HG02981 (cell line): ENCODE measurements at regions not wholly inside any gene's neighbourhood (a gene's known extent, or its start where the extent isn't known, plus 50 kb on each side); places are given as distances from the start of the nearest gene placed in this dataset.

Source experiments
- ATAC-seq: cut with Tn5 transposase; IDR thresholded peaks from one replicate; pipeline ENCODE4 v1.9.1; 2021; ENCODE audit warnings: mild to moderate bottlenecking, moderate library complexity; ENCODE audit not compliant: unreplicated experiment

DNA sequence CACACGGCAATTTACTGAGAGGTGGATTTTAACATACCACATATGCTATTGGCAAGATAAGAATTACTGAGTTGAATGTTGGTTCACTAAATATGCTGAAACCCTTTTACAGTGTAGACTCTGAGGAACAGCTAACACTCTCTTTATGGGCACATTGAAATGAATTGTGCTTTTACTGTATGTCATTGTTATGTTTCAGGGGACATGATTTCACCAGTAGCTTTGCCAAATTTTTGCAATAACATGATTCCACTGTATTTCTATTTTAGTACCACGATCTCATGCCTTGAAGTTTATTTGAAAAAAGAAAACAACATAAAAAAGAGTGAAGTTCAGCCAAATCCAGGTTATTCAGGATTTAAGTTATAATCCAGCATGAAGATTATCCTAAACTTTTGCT lies 188.5 kb downstream of the HLX start:
- no peak for ATAC-seq

DNA sequence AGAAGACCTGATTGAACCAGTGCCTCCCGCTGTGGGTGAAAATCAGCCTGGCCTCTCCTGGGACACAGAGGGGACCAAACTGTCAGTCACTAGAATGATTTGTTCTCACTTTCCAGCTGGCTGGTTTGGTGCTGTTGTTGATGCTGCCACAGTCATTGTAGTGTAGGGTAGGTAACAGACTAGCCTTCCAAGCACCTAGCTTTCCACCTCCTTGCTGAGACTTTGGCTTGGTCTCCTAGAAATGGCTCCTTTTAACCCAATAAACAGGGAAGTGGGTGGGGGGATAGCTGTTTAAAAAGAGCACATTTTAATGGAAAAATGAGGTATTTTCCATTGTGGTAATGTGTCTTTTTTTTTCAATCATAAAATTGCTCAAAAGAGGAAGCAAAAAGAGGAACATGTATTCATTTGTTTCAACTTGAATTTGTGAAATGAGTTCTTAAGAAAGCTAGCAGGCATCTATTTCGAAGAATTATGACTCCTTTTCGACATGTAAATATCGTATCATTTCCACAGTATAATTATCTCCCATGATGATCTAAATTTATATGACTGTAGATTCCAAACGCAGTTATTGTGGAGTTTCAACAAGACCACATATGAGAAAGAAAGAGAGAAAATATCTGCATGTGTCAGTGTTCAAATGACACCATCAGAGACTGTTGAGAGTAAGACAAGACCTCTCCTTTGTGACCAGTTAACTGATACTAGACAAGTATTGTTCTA lies 190.1 kb downstream of the HLX start:
- ATAC-seq = peak; percentile 89

DNA sequence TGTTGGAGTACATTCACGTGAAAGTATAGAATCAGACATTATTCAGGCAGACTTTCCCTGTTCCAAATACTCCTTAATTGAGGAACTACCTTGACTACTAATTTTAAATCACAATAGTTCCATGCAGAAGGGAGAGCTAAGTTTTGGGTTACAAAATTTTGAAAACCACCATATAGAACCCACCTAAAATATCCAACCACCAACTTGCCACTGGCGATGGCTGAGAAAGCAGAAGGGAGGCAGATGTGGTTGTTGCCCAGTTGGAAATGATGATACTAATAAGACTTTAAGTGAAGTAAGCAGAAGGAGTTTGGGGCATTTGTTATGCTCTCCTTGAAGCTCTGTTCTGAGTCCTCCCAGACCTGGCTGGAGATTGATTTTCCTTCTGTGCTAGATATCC lies 190.7 kb downstream of the HLX start:
- ATAC-seq = no peak

DNA sequence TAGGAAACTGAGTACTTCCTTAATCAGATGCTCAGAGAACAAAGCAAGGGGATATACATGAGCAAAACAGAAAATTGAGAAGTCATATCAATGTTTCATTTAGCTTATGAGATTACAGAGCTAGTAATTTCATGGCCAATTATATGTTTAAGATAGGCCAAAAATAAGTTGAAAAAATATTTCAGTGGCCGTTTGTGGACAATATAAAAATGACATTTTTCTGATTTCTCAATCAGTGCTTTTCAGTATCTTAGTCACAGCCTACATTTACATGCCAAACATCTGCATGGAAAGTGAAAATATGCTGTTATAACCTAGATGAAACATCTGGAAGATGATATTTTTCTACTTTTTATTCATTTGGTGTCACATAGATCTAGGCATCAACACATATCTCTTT lies 192.5 kb downstream of the HLX start:
- no peak for ATAC-seq

DNA sequence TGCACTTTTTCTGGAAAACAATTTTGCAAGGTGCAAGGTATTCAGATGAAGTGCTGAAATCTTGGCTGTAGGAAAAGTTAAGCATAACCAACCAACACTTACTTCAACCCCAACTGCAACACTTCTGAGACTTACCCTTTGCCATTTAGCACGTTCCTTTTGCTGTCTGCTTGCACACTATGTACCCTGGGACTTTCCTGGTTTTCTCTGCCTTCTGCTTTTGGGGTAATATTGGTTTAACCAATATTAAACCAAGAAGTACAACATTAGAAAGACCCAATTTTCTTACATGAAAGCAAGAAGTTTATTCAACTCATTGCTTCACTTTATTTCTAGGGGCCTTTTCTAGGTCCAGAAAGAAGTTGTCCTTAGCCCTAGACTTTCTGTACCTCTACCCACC lies 193.0 kb downstream of the HLX start:
- no peak for ATAC-seq

DNA sequence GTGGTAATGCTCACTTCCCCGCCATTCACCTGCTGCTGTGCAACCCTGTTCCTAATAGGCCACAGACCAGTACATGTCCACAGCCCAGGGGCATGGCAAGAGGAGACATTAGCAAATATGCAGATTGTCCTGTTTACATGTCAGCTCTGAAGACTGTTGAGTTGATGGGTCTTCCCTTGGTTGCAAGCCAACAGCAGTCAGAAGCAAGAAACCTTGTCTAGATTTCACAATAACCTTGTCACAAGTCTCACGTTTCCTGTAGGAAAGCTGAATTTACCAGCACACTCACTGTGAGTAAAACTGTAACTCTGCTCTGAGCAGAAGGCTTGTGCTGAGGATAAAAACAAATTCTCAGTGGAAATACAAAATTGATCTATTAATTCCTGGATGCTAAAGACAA lies 195.1 kb downstream of the HLX start:
- no peak for ATAC-seq

DNA sequence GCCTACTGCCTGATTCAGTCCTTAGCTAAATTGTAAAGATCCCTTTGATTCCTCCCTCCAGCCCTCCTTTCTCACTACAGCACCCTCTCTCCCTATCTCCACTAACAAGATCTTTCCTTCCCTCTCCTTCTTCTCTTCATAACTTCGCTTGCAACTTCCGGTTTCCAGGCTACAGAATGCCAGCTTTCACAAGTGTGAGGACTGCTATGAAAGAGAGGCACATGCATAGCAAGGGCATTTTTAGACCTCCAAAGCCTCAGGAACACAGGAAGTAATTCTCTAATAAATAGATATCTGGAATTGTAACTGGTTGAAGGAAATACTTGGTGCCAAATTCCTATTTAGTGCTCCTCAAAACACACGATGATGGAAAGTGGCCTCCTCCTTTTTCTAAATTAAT lies 196.7 kb downstream of the HLX start:
- no peak for ATAC-seq

DNA sequence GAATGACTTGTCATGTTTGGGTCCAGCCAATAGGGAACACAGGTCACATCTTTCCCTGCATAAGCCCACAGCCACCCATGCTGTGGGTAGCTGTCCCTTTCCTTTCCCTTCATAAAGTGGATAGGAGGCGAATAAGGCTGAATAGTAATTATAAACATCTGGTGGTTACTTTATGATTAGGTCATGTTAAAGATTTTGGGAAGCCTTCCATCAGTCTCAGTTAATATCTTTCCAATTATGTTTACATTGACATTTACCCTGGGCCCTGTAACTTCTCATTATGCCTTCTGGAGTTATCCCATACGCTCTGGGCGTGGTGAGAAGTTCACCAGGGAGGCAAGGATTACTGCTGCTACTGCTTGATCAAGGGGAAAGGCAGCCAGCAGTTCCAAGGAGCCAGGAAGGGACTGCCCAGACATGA lies 197.2 kb downstream of the HLX start:
- ATAC-seq = no peak

DNA sequence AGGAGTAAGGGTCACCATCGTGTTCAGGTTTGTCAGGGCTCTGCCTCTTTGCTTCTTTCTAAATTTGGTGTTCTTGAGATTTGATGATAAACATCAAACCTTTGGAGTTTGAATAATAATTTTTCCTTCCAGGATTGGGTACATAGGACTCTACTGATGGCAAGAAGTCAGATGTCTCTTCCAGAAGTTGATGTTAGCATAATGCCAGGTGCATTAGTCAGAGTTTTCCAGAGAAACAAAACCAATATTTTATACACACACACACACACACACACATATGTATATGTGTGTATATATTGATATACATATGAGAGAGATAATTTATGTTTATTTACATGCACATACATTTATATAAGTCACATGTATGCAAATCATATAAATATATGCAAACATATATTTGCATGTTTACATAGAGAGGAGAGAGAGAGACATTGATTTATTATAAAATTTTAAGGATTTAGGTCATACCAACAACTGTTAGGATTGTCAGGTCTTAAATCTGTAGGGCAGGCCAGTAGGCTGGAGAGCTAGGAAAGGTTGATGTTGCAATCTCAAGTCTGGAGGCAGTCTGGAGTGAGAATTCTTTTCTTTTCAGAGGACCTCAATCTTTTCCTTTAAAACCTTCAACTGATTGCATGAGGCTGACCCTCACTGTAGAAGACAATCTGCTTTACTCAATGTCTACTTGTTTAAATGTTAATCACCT lies 199.2 kb downstream of the HLX start:
- ATAC-seq = no peak

DNA sequence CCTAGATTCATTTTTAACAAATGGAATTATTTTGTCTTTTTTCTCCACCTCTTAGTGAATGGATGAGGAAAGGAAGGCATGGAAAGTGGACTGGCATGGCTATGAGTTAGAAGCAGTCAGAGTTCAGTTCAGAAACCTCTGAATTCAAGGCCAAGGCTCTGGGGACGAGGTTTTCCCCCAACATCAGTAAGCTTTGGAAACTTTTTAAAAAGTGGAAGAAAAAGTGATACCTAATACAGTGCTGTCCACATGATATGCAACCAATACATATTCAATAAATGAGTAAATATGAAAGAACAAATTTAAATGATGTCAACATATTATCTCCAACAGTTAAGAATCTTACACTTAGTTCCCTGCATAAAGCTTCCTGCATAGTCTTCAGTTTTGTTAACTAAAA lies 204.7 kb downstream of the HLX start:
- ATAC-seq = no peak

DNA sequence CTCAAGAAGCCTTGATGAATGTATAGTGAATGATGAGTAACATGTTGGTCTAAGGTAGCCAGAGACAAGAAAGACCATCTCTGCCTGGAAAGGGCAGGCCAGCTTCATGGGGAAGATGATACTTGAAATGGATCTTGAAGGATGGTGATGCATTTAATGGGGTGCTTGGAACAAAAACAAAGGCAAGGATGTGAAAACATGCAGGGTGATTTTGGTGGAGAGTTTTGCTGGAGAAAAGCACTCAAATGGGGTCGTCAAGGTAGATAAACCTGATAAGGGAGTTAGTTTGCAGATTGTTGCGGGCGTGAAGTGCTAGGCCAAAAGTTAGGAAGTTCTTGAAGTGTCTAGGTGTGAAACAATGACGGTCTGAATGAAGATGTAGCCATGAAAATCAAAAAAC lies 205.4 kb downstream of the HLX start:
- no peak for ATAC-seq

DNA sequence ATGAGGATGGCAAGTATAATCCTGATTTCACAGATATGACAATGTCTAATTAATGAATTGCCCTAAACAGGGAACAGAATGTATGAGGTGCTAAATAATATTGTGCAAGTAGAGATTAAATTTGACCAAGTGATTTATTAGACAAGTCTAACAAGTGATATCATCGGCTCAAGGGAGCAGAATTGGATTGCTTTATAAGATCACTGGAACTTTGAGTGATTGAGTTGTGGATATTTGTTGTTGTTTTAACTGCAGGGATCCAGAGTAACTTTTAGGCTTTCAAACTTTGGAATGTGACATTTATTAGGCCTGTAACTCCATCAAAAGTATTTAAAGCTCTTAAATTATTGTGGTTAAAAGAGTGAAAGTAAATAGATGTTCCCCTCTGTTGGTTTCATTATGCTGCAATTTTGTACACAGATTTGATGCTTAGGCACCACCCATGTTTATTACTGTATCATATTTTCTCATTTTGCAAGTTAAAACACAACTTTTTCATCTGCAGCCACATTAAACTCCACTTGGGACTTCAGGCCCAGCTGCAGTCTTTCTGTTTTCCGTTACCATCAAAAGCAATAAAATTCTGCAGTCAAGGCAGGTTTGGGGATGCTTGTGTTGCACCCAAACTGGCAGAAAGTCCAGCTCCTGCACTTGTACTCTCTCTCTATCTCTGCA lies 206.6 kb downstream of the HLX start:
- no peak for ATAC-seq

DNA sequence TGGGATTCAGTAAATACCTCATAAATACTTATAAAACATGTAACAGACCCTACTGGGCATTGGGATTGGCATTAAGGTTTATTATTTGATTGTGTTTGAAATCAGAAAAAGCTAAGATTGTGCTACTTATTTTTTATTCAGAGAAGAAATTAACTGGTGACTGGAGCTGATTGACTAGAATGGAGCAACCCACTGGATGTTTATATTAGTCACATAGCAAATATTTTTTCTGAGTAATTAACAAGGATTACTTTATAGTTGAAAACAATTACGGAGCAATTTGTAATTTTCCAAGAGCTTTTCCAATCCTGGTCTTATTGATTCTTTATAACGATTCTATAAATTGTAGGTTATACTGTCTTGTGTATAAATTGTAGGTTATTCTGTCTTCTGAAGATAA lies 208.7 kb downstream of the HLX start:
- no peak for ATAC-seq

DNA sequence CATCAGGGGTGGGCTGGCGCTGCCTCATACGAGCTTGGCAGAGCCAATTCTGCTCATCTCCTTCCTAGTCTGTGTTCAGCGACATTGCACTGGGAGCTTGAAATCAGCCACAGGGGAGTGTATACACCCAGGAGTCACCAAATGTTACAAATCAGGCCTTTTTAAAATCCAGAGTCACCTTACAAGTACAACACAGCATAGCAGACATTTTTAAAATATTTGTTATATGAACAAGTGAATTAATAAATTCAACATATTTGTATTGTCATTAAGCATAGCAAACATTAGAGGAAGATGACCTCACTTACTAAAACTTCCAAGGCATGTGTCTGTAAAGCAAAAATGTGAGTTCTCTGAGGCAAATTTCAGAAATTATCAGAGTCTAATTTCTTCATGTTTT lies 210.0 kb downstream of the HLX start:
- no peak for ATAC-seq

DNA sequence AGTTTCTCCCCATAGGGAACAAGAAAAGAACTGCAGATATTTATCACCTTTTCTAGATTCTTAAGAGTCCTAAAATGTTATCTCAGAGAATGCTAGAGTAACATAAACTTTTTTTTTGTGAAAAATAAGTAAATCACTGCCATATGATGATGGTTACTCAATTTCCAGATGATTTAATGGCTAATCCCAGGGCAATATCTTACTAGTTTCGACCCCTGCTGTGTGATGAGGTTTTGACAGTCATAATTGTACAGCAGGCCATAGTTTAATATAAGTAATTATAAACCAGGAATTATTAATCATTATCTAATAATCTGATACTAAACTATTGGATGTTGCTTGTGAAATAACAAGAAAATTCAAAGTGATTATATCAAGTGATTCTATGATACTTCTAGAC lies 210.6 kb downstream of the HLX start:
- ATAC-seq = no peak

DNA sequence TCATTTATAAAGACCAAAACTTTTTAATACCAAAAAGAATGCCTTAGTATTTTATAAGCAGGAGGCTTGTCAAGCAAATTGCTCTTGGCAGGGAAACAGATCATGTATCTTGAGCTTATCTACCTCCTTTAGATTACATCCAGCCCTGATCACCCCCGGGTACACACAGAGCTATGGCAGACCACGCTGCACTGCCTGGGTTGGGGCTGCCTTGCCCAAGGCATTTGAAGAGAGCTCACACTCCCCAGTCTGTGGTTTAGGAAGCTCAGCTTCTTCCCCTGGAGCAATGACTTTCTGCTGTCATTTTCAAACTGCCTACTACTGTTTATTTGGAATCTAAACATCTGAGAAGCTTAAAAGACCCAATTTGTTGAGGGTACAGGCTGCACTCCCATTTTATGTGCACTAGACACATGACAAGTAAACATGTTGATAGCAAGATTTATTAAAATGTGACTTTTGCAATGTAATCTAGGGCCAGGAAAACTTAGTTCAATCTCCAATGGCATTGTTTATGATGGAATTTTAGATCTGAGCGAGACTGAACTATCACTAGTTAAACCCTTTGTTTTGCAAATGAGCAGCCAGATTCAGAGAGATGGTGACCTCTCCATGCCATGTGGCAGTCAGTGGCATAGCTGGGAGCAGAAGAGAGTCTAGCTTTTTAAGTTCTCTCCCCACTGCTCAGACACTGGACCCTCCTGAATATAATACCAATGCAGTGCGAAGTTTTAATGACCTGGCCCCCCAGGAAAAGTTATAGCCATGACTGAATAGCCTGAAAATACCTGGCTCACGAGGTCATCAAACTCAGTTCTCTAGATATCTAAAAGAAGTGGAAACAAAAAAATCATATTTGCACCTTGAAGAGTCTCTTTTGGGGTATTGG lies 214.9 kb downstream of the HLX start:
- no peak for ATAC-seq

DNA sequence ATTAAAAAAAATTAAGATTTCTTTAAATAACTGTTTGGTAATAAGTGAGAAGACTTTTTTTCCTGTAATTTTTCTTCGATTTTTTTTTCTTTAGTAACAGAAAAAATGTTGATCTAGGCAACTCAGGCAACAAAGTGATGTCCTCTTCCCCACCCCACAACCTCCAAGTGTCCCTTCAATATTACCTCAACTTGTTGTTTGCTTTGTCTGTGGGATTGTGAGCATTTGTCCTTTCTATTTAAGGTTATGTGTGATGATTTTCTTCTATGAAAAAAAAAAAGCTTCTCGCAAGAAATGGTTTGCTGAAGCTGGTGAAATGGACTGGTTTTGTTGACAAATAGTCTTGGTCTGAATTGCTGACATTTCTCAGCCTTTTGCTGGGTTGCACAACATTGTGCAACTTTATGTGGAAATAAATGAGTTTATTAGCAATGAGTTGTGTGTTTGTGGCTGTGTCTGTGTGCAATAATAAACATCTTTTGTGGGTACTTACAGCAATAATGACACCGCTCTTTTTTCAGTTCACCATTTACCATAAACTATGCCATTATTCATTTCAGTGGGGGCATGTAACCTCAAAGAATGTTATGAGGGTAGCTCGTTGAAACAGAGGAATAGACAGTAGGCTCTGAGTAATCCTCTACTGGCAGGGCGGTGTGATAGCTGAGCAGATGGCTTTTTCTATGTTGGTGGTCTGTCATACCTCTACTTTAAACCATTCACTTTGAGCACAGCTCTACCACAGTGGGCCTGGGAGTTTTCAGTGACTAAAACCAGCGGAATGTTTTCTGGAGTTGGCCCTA lies 218.4 kb downstream of the HLX start:
- ATAC-seq = no peak

DNA sequence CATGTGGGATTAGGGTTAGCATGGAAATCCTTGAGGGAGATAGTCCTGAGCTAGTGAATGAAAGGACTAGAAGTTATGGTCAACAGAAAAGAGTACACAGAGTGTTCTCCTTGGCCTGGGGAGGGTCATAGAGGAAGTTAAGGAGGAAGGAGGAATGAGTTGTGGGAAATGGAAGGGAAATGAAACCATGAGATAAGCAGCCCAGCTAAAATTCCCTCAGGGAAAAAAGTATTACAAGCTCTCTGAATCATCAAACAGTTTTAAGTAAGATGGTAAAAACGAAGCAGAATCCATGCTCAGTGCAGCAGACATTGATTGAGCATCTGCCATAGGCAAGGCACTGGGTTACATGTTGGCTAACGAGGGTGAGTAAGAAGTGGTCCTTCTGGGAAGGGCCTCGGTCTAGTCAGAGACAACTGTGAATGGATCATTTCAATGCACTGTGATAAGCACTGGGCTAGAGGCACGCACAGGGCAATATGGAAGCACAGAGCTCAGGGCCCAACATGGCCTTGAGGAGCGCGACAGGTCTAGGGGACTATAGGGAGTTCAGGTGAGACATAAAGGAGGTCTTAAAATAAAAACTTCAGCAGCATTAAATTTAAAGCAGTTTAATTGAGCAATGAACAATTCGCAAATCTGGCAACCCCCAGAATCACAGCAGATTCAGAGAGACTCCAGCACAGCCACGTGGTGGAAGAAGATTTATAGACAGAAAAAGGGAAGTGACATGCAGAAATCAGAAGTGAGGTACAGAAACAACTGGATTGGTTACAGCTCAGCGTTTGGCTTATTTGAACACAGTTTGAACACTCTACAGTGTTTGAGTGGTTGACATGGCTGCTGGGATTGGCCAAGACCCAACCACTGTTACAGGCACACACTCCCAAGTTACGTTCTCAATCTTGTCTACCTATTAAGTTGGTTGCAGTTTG lies 219.5 kb downstream of the HLX start:
- ATAC-seq = no peak
